GM12891 (cell line): ENCODE measurements at regions not wholly inside any gene's neighbourhood (a gene's known extent, or its start where the extent isn't known, plus 50 kb on each side); places are given as distances from the start of the nearest gene placed in this dataset.
"Not testable (repeated sequence)": the region's sequence is repeated elsewhere in the genome, so short reads cannot be mapped to it uniquely, and the experiment has no call there.

Experiments
- DNase-seq: peaks from one replicate; pipeline ENCODE4 v3.0.0; 2011; ENCODE audit warnings: low spot score; ENCODE audit not compliant: insufficient read length
- FAIRE-seq: peaks from 2 replicates; lab custom pipeline; 2011; peaks lifted over from hg19 to GRCh38; lab: Jason Lieb, UNC
- PAX5 ChIP-seq: IDR thresholded peaks from 2 replicates; pipeline ENCODE4 v1.6.1; 2011; ENCODE audit warnings: low read length, moderate library complexity, mild to moderate bottlenecking; ENCODE audit not compliant: insufficient read depth, severe bottlenecking
- POLR2A ChIP-seq: IDR thresholded peaks from 2 replicates; pipeline ENCODE4 v1.6.1; 2011; ENCODE audit warnings: low read depth, low read length, control low read depth
- POLR2AphosphoS5 ChIP-seq: IDR thresholded peaks from 2 replicates; pipeline ENCODE4 v1.6.1; 2011; ENCODE audit warnings: low read depth, low read length, control low read depth
- POU2F2 ChIP-seq: IDR thresholded peaks from 2 replicates; pipeline ENCODE4 v1.6.1; 2011; ENCODE audit warnings: low read depth, mild to moderate bottlenecking, control low read depth, low read length, moderate library complexity
- SPI1 ChIP-seq: IDR thresholded peaks from 2 replicates; pipeline ENCODE4 v1.6.1; 2011; ENCODE audit warnings: low read depth, low read length, control low read depth
- TAF1 ChIP-seq: IDR thresholded peaks from 2 replicates; pipeline ENCODE4 v1.6.1; 2011; ENCODE audit warnings: low read depth, low read length, control low read depth

DNA sequence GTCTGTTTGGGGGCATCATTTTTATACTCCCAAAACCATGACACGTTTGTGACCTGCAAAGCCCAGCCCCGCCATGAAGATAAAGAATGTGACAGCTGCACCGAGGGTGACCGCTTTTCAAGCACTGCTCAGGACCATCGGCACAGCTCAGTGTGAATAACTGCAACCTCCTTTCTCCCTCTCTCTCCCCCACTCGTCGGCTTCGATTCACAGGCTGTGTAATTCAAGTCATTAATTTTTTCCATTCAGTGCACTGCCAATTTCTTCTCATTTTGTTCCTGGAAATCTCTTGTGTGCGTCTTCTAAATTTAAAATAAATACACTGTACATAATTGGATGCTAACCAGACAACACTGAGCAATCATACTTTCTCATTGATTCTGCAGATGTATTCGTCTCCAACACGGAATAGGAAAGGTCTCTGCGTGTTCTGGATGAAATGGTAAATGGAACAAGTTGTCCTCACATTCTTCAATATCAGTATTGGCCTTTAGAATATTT is 260.8 kb downstream of the TTC8 start:
- no peak for TF ChIP-seq TAF1
- no peak for TF ChIP-seq SPI1
- TF ChIP-seq POU2F2 = no peak
- no peak for TF ChIP-seq POLR2A
- no peak for TF ChIP-seq POLR2AphosphoS5
- TF ChIP-seq PAX5 = no peak
- FAIRE-seq (no peak), DNase-seq (no peak)

DNA sequence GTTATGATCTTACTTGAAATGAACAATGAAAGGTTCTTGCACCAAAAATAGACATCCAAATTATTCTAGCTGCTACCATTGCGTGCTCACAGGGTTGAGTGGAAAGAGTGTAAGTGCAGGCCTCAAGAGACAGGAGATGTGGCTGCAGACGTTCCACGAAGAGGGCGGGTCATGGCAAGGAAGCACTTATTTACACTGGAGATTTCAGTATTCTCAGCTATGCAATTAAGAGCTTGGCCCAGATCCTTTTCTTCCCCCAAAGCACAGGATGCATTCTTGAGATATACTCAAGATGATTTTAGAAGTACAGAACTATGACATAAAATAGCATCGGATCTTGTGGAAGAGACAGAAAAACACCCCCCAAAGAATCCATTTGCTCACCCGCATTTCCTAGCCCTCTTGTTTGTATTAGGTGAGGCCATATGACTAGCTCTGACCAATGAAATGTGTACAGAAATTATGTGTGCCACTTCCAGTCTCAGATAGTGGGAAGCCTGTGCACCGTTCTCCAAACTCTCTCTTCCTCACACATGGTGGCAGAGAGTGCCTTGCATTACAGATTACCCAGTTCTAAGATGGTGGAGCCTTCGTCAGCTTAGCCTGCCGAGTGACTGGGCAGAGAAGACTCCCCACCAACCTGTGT is 261.4 kb downstream of the TTC8 start:
- FAIRE-seq (no peak), DNase-seq (no peak)
- TF ChIP-seq TAF1 (no peak), PAX5 (no peak), SPI1 (no peak), POLR2A (no peak), POLR2AphosphoS5 (no peak), POU2F2 (no peak)

DNA sequence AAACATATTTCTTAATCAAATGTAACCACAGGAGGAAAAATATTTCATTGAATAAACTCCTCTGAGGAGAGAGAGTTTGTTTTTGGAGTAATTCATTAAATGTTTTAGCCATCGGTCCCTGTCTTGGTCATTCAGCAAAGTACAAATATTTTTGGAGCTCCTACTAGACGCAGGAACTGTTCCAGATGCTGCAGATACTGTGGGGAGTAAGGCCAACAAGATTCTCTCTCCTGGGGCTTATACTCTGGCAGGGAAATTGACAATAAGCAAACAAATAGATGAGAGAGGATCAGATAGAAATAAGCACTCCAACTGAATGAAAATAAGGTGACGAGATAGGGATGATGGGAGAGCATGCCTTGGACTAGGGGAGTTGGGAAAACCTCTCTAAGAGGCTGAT is 264.1 kb downstream of the TTC8 start:
- TF ChIP-seq POLR2A (no peak), PAX5 (no peak), POLR2AphosphoS5 (no peak), SPI1 (no peak), TAF1 (no peak), POU2F2 (no peak)
- DNase-seq (no peak), FAIRE-seq (no peak)

DNA sequence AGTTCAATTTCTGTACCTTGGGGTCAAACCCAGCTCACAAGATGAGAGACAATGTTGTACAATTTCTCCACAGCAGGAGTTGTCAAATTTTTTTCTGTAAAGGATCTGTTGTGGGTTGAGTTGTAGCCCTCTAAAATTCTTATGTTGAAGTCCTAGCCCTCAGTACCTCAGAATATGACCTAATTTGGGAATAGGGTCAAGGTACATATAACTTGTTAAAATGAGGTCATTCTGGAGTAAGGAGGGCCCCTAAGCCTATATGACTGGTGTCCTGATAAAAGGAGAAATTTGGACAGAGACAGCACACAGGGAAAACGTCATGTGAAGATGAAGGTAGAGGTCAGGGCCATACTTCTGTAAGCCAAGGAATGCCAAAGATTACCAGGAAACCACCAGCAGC is 264.9 kb downstream of the TTC8 start:
- TF ChIP-seq POU2F2 (no peak), POLR2AphosphoS5 (no peak), SPI1 (no peak), POLR2A (no peak)
- no peak for FAIRE-seq
- DNase-seq = no peak

DNA sequence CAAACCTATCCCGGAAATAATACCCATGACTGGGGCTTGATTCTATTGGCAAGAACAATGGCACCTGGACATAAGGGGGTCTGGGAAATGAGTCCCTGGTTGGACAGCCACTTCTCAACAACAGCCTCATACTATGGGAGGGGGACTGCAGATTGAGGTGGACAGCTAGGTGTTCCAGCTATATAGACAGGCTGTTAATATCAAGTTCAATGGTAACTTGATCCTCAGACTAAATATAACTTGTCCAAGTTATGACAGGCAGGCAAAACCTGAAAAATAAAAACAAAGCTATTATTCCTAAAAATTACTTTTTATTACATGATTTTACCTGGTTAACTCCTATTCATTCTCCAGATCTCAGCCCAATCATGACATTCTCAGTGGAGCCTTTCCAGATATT is 267.3 kb downstream of the TTC8 start:
- FAIRE-seq (no peak), DNase-seq (no peak)
- TF ChIP-seq PAX5 = no peak
- TF ChIP-seq SPI1 = no peak
- no peak for TF ChIP-seq POLR2A
- TF ChIP-seq POLR2AphosphoS5 = no peak
- no peak for TF ChIP-seq POU2F2
- TF ChIP-seq TAF1 = no peak

DNA sequence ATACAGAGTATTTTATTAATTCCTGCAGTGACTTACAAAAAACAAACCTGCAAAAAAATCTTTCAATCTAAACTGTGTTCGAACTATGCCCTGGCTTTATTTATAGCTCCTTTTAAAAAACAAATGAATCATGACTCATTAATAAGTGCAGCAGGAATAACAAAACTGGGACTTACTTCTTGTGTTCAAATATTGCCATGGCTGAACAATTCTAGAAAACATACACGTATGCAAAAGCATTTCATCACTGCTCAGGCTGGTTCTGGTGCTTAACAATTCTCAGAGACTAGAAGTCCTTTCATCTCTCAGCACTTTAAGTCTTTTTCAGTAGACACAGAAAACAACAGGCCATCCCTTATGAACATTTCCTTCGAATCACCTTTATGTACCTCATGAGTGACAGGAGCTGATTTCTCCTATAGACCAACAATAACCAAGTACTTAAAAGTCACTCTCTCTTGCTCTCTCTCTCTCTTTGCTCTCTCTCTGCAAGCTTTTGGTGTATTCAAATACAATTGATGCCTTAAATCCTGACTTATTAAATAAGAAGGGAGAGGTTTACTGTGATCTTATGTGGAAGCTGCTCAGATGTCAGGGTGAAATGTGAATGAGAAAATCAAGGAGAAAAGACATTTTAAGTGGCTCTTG is 268.8 kb downstream of the TTC8 start:
- no peak for TF ChIP-seq PAX5
- TF ChIP-seq SPI1 = no peak
- no peak for TF ChIP-seq POLR2AphosphoS5
- TF ChIP-seq POLR2A = no peak
- no peak for TF ChIP-seq POU2F2
- no peak for TF ChIP-seq TAF1
- no peak for FAIRE-seq
- no peak for DNase-seq

GRCh38 chr14:89095036-89095435 is 270.6 kb downstream of the TTC8 start:
- no peak for FAIRE-seq
- TF ChIP-seq PAX5 (no peak), POLR2A (no peak), SPI1 (no peak), POLR2AphosphoS5 (no peak), TAF1 (no peak), POU2F2 (no peak)
- DNase-seq = no peak

- DNase-seq = no peak
- TF ChIP-seq POLR2A (no peak), POLR2AphosphoS5 (no peak), SPI1 (no peak), PAX5 (no peak), POU2F2 (no peak), TAF1 (no peak)
- FAIRE-seq = no peak
These were observed 272.5 kb downstream of the TTC8 start for GRCh38 chr14:89096946-89097345.

GRCh38 chr14:89098254-89098653 is 273.8 kb downstream of the TTC8 start:
- TF ChIP-seq POU2F2 = no peak
- no peak for TF ChIP-seq PAX5
- TF ChIP-seq POLR2AphosphoS5 = no peak
- TF ChIP-seq SPI1 = no peak
- TF ChIP-seq POLR2A = no peak
- no peak for TF ChIP-seq TAF1
- no peak for FAIRE-seq
- DNase-seq = no peak

DNA sequence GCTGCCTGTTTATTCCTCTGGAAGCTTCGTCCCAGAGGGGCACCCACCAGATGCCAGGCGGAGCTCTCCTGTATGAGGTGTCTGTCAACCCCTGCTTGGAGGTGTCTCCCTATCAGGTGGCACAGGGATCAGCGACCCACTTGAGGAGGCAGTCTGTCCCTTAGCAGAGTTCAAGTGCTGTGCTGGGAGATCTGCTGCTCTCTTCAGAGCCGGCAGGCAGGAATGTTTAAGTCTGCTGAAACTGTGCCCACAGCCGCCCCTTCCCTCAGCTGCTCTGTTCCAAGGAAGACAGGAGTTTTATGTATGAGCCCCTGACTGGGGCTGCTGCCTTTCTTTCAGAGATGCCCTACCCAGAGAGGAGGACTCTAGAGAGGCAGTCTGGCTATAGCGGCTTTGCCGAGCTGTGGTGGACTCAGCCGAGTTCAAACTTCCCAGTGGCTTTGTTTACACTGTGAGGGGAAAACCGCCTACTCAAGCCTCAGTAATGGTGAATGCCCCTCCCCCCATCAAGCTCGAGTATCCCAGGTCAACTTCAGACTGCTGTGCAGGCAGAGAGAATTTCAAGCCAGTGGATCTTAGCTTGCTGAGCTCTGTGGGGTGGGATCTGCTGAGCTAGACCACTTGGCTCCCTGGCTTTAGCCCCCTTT is 279.8 kb downstream of the TTC8 start:
- not testable (repeated sequence) for DNase-seq, FAIRE-seq

DNA sequence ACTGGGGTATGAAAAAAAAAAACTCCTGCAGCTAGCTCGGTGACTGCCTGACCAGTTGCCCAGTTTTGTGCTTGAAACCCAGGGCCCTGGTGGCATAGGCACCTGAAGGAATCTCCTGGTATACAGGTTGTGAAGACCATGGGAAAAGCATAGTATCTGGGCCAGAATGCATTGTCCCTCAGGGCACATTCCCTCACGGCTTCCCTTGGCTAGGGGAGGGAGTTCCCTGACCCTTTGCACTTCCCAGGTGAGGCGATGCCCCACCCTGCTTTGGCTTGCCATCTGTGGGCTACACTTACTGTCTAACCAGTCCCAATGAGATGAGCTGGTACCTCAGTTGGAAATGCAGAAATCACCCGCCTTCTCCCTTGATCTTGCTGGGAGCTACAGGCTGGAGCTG is 280.4 kb downstream of the TTC8 start:
- not testable (repeated sequence) for DNase-seq, FAIRE-seq
